ENCODE measurements at regions not wholly inside any gene's neighbourhood (a gene's known extent, or its start where the extent isn't known, plus 50 kb on each side); places are given as distances from the start of the nearest gene placed in this dataset.

DNA sequence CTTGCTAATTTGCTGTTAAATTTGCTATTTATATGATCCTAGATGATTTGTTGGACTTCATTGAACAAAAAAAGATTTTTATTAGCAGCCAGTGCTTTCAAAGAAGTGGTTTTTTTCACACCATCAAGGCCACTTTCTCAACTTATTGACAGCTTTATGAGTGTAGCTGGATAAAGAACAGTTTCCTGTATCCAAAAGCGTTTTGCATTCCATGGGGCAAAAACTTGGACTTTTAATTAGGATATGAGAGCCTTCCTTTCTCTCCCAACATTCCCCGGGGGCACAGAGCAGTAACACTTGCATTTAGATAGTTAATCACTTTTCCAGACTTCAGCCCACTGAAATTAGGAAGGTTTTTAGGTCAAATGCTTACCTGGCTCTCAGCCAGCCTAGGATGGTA lies 177.1 kb upstream of the ELAC2 start:
- Histone ChIP-seq H3K9ac (ENCODE audit: insufficient read depth, low read length, poor library complexity, severe bottlenecking) (no peak overlapping the region), H3K9me3 (replicated peaks in 1 of 2; ENCODE audit: control insufficient read depth in 1 of 2, insufficient read depth in 1 of 2, low read length in 2 of 2) (peaks cover 0 to 4% of the 10 kb centered on the region in 2 donors), H3K27me3 (ENCODE audit: control insufficient read depth in 2 of 2, insufficient read depth in 2 of 2, low read length in 2 of 2) (no peaks in the 10 kb centered on the region), H2AFZ (ENCODE audit: insufficient read depth, low read depth, low read length, poor library complexity, severe bottlenecking) (no peak overlapping the region), H3K4me2 (replicated peaks; ENCODE audit: extremely low read depth, low read length, poor library complexity, severe bottlenecking) (no peak overlapping the region), H3K4me1 (ENCODE audit: control insufficient read depth in 1 of 2, insufficient read depth in 2 of 2, low read length in 2 of 2) (no peaks in the 10 kb centered on the region), H3K4me3 (replicated peaks in 1 of 3; ENCODE audit: low read depth in 2 of 3, low read length in 3 of 3) (no peak overlapping the region), H3K79me2 (ENCODE audit: insufficient read depth, low read length) (no peaks in the 10 kb centered on the region), H3K36me3 (replicated peaks in 1 of 2; ENCODE audit: control insufficient read depth in 1 of 2, insufficient read depth in 2 of 2, low read length in 2 of 2) (no peaks in the 10 kb centered on the region), H3K27ac (ENCODE audit: low read depth in 1 of 2, low read length in 2 of 2) (no peak overlapping the region), H4K20me1 (ENCODE audit: insufficient read depth, low read length) (no peaks in the 10 kb centered on the region)
- peaks cover 5 to 20% (median 8%) of the 10 kb centered on the region in 7 donors for H3K9me3 Mint-ChIP-seq
- intact Hi-C loops (cut with micrococcal nuclease) = no loop called here
- TF ChIP-seq, protein P1, sequence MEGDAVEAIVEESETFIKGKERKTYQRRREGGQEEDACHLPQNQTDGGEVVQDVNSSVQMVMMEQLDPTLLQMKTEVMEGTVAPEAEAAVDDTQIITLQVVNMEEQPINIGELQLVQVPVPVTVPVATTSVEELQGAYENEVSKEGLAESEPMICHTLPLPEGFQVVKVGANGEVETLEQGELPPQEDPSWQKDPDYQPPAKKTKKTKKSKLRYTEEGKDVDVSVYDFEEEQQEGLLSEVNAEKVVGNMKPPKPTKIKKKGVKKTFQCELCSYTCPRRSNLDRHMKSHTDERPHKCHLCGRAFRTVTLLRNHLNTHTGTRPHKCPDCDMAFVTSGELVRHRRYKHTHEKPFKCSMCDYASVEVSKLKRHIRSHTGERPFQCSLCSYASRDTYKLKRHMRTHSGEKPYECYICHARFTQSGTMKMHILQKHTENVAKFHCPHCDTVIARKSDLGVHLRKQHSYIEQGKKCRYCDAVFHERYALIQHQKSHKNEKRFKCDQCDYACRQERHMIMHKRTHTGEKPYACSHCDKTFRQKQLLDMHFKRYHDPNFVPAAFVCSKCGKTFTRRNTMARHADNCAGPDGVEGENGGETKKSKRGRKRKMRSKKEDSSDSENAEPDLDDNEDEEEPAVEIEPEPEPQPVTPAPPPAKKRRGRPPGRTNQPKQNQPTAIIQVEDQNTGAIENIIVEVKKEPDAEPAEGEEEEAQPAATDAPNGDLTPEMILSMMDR (IDR thresholded peaks at IDR 0.05) = no peak
- H3K4me1 Mint-ChIP-seq = no peaks in the 10 kb centered on the region
- H3K36me3 Mint-ChIP-seq = no peaks in the 10 kb centered on the region
- peaks cover 0 to 2% (median 0%) of the 10 kb centered on the region in 3 donors for H3K27me3 Mint-ChIP-seq (ENCODE audit: low read depth in 3 of 3)
- WGBS (ENCODE audit: insufficient coverage) = no CpG with 5 or more reads among the region's 2 CpGs
- no peak overlapping the region for H3K4me3 Mint-ChIP-seq
- H3K27ac Mint-ChIP-seq = no peak overlapping the region
- DNase-seq = no peak

DNA sequence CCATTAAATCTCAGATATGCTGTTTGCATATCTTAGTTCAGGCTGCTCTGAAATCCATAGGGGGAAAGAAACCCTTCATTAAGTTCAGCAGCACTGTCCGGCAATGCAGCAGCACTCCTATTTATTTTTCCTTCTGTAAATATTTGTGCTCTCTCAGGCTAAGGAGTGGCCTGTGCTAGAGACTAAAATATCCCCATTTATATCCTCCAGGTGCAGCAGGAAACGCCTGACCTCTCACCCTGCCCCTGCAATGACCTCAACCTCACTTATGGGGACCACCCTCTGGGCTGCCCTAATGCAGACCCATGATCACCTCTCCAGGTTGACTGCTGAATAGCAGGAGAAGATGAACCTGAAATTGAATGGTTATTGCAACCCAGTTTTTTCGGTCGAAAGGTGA lies 165.0 kb upstream of the ELAC2 start:
- Histone ChIP-seq H3K9ac (ENCODE audit: insufficient read depth, low read length, poor library complexity, severe bottlenecking) (no peak overlapping the region), H3K79me2 (ENCODE audit: insufficient read depth, low read length) (no peaks in the 10 kb centered on the region), H3K4me2 (replicated peaks; ENCODE audit: extremely low read depth, low read length, poor library complexity, severe bottlenecking) (no peak overlapping the region), H4K20me1 (ENCODE audit: insufficient read depth, low read length) (no peaks in the 10 kb centered on the region), H2AFZ (ENCODE audit: insufficient read depth, low read depth, low read length, poor library complexity, severe bottlenecking) (no peak overlapping the region), H3K27me3 (ENCODE audit: control insufficient read depth in 2 of 2, insufficient read depth in 2 of 2, low read length in 2 of 2) (no peaks in the 10 kb centered on the region), H3K4me1 (ENCODE audit: control insufficient read depth in 1 of 2, insufficient read depth in 2 of 2, low read length in 2 of 2) (no peaks in the 10 kb centered on the region), H3K4me3 (replicated peaks in 1 of 3; ENCODE audit: low read depth in 2 of 3, low read length in 3 of 3) (no peak overlapping the region), H3K9me3 (replicated peaks in 1 of 2; ENCODE audit: control insufficient read depth in 1 of 2, insufficient read depth in 1 of 2, low read length in 2 of 2) (peaks cover 8 to 13% of the 10 kb centered on the region in 2 donors), H3K36me3 (replicated peaks in 1 of 2; ENCODE audit: control insufficient read depth in 1 of 2, insufficient read depth in 2 of 2, low read length in 2 of 2) (no peaks in the 10 kb centered on the region), H3K27ac (ENCODE audit: low read depth in 1 of 2, low read length in 2 of 2) (no peak overlapping the region)
- H3K27ac Mint-ChIP-seq = no peak overlapping the region
- TF ChIP-seq, protein P1 (IDR thresholded peaks at IDR 0.05) = no peak
- 86% methylated on average over 3 of the region's 4 CpGs for WGBS (ENCODE audit: insufficient coverage)
- peaks cover 0 to 18% (median 5%) of the 10 kb centered on the region in 7 donors for H3K9me3 Mint-ChIP-seq
- no peaks in the 10 kb centered on the region for H3K4me1 Mint-ChIP-seq
- peaks cover 0 to 2% (median 2%) of the 10 kb centered on the region in 3 donors for H3K27me3 Mint-ChIP-seq (ENCODE audit: low read depth in 3 of 3)
- no peaks in the 10 kb centered on the region for H3K36me3 Mint-ChIP-seq
- no peak for DNase-seq
- intact Hi-C loops (cut with micrococcal nuclease) = no loop called here
- H3K4me3 Mint-ChIP-seq = no peak overlapping the region

All from CD14-positive monocyte (primary cell).